ENCODE measurements at regions not wholly inside any gene's neighbourhood (a gene's known extent, or its start where the extent isn't known, plus 50 kb on each side); places are given as distances from the start of the nearest gene placed in this dataset.

DNA sequence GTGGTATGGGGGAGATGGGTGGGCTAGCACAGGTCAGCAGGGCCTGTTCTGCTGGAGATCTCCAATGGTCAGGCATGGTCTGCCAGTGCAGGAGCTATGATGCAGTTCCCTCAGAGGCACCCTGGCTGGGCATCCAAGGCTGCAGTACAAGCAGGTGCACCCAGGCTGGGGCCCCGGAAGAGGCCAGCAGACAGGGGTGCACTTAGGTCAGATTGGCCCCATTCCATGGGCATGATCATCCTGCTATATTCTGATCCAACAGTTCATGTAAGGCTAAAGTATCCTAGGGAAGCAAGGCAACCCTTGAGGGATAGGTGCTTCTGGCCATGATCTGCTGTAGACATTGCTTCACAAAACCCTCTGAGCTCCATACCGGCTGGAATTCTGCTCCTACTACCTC lies 53.5 kb downstream of the STRIT1 start:
- Histone ChIP-seq H3K36me3 (ENCODE audit: control insufficient read depth, insufficient read depth, low read length) (no peaks in the 10 kb centered on the region), H3K4me1 (ENCODE audit: control insufficient read depth, insufficient read depth, low read length) (peaks cover 17% of the 10 kb centered on the region), H3K4me3 (ENCODE audit: low read length) (no peak overlapping the region), H3K27me3 (ENCODE audit: control insufficient read depth, insufficient read depth, low read length) (no peaks in the 10 kb centered on the region), H3K9me3 (replicated peaks; ENCODE audit: control insufficient read depth, low read depth, low read length) (no peaks in the 10 kb centered on the region), H3K27ac (ENCODE audit: low read length) (peak overlapping the region; percentile 52)
- WGBS (ENCODE audit: insufficient coverage): no CpG with 5 or more reads among the region's 2 CpGs
- DNase-seq: peak; percentile 26

DNA sequence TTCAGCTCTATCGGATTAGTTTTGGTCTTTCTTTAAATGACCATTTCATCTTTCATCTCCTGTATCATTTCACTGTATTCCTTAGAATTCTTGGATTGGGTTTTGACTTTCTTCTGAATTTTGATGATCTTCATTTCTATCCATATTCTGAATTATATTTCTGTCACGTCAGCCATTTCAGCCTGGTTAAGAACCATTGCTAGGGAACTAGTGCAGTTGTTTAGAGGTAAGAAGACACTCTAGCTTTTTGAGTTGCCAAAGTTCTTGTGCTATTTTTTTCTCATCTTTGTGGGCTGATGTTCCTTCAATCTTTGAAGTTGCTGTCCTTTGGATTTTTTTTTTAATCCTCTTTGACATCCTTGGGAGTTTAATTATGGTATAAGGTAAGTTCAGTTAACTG lies 54.6 kb downstream of the STRIT1 start:
- H3K27ac ChIP-seq (ENCODE audit: low read length): no peak overlapping the region
- no CpG with 5 or more reads among the region's 2 CpGs for WGBS (ENCODE audit: insufficient coverage)

DNA sequence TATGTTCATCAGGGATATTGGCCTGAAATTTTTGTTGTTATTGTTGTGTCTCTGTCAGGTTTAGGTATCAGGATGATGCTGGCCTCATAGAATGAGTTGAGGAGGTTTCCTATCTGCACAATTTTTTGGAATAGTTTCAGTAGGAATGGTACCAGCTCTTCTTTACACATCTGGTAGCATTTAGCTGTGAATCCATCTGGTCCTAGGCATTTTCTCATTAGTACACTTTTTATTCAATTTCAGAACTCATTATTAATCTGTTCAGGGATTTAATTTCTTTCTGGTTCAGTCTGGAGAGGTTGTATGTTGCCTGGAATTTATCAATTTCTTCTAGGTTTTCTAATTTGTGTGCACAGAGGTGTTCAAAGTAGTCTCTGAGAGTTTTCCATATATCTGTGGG lies 57.0 kb downstream of the STRIT1 start:
- Histone ChIP-seq H3K9me3 (replicated peaks; ENCODE audit: control insufficient read depth, low read depth, low read length) (no peaks in the 10 kb centered on the region), H3K4me1 (ENCODE audit: control insufficient read depth, insufficient read depth, low read length) (peaks cover 32% of the 10 kb centered on the region), H3K27me3 (ENCODE audit: control insufficient read depth, insufficient read depth, low read length) (no peaks in the 10 kb centered on the region), H3K36me3 (ENCODE audit: control insufficient read depth, insufficient read depth, low read length) (no peaks in the 10 kb centered on the region), H3K4me3 (ENCODE audit: low read length) (no peak overlapping the region), H3K27ac (ENCODE audit: low read length) (no peak overlapping the region)
- DNase-seq: no peak

More for the DNA sequence above, 54.6 kb downstream of the STRIT1 start:
- Histone ChIP-seq H3K9me3 (replicated peaks; ENCODE audit: control insufficient read depth, low read depth, low read length) (no peaks in the 10 kb centered on the region), H3K27me3 (ENCODE audit: control insufficient read depth, insufficient read depth, low read length) (no peaks in the 10 kb centered on the region), H3K36me3 (ENCODE audit: control insufficient read depth, insufficient read depth, low read length) (no peaks in the 10 kb centered on the region), H3K4me1 (ENCODE audit: control insufficient read depth, insufficient read depth, low read length) (peaks cover 17% of the 10 kb centered on the region), H3K4me3 (ENCODE audit: low read length) (no peak overlapping the region)
- no peak for DNase-seq

Data from muscle of leg (tissue), 3 donors.